HFFc6 (cell line): ENCODE measurements at regions not wholly inside any gene's neighbourhood (a gene's known extent, or its start where the extent isn't known, plus 50 kb on each side); places are given as distances from the start of the nearest gene placed in this dataset.

Experiments
- DNase-seq: peaks from one replicate; pipeline ENCODE4 v3.0.0-alpha.2; 2018
- H3K27ac Mint-ChIP-seq: 2 replicates; pipeline ENCODE4 v1.8.0; 2020; ENCODE audit warnings: mild to moderate bottlenecking, mixed read lengths
- H3K27me3 Mint-ChIP-seq: 2 replicates; pipeline ENCODE4 v1.8.0; 2021; ENCODE audit warnings: mild to moderate bottlenecking, moderate library complexity, mixed read lengths; ENCODE audit not compliant: insufficient read depth
- H3K36me3 Mint-ChIP-seq: 2 replicates; pipeline ENCODE4 v1.8.0; 2021; ENCODE audit warnings: low read depth, mixed read lengths
- H3K4me1 Mint-ChIP-seq: 2 replicates; pipeline ENCODE4 v1.8.0; 2020; ENCODE audit warnings: low read depth, mixed read lengths
- H3K4me3 Mint-ChIP-seq: 2 replicates; pipeline ENCODE4 v1.8.0; 2020; ENCODE audit warnings: mild to moderate bottlenecking, moderate library complexity, mixed read lengths
- H3K9me3 Mint-ChIP-seq: 2 replicates; pipeline ENCODE4 v1.8.0; 2020; ENCODE audit warnings: mild to moderate bottlenecking, mixed read lengths
- CTCF ChIP-seq: fragments of 200-600 bp; sonication (generic); IDR thresholded peaks from 2 replicates; pipeline ENCODE4 v1.5.0; 2021; ENCODE audit warnings: antibody characterized with exemption, mild to moderate bottlenecking

- Mint-ChIP-seq H3K9me3 (no peaks in the 10 kb centered on the region), H3K4me1 (peaks cover 21% of the 10 kb centered on the region; the same call in 1 of the 2 replicates), H3K27ac (no peak overlapping the region), H3K36me3 (no peaks in the 10 kb centered on the region), H3K4me3 (no peak overlapping the region), H3K27me3 (no peaks in the 10 kb centered on the region)
- no peak for DNase-seq
- TF ChIP-seq CTCF = no peak
These were observed 293.1 kb downstream of the LMX1A start for GRCh38 chr1:165063181-165063965.

- no peak for TF ChIP-seq CTCF
- Mint-ChIP-seq H3K36me3 (no peaks in the 10 kb centered on the region), H3K4me3 (no peak overlapping the region), H3K9me3 (no peaks in the 10 kb centered on the region), H3K27ac (no peak overlapping the region), H3K27me3 (no peaks in the 10 kb centered on the region), H3K4me1 (peaks cover 21% of the 10 kb centered on the region; the same call in 1 of the 2 replicates)
- no peak for DNase-seq
These were observed 294.2 kb downstream of the LMX1A start for GRCh38 chr1:165062346-165062745.

GRCh38 chr1:165060285-165060793 lies 296.2 kb downstream of the LMX1A start:
- no peak for TF ChIP-seq CTCF
- Mint-ChIP-seq H3K9me3 (no peaks in the 10 kb centered on the region), H3K4me1 (peaks cover 18% of the 10 kb centered on the region; the same call in 1 of the 2 replicates), H3K4me3 (no peak overlapping the region), H3K27ac (no peak overlapping the region), H3K36me3 (no peaks in the 10 kb centered on the region), H3K27me3 (no peaks in the 10 kb centered on the region)
- no peak for DNase-seq

- TF ChIP-seq CTCF = no peak
- DNase-seq = no peak
- Mint-ChIP-seq H3K27ac (no peak overlapping the region), H3K4me3 (no peak overlapping the region), H3K36me3 (no peaks in the 10 kb centered on the region), H3K4me1 (peaks cover 2% of the 10 kb centered on the region; the same call in 1 of the 2 replicates), H3K27me3 (no peaks in the 10 kb centered on the region), H3K9me3 (no peaks in the 10 kb centered on the region)
These were observed 298.6 kb downstream of the LMX1A start for GRCh38 chr1:165057956-165058355.

- DNase-seq = no peak
- Mint-ChIP-seq H3K27ac (no peak overlapping the region), H3K36me3 (no peaks in the 10 kb centered on the region), H3K4me1 (no peaks in the 10 kb centered on the region), H3K4me3 (no peak overlapping the region), H3K27me3 (no peaks in the 10 kb centered on the region), H3K9me3 (no peaks in the 10 kb centered on the region)
- no peak for TF ChIP-seq CTCF
These were observed 299.6 kb downstream of the LMX1A start for GRCh38 chr1:165056914-165057313.
